CD4-positive, alpha-beta memory T cell (primary cell): ENCODE measurements at regions not wholly inside any gene's neighbourhood (a gene's known extent, or its start where the extent isn't known, plus 50 kb on each side); places are given as distances from the start of the nearest gene placed in this dataset.

ENCODE experiments used
- CTCF ChIA-PET: fragments of 350-600 bp; sonication (Branson Sonifier 250); formaldehyde crosslinking; loops from one replicate; lab custom pipeline; 2021; ENCODE audit warnings: inconsistent platforms; ENCODE audit not compliant: partially characterized antibody; lab: Charles Lee
- POLR2A ChIA-PET: fragments of 350-600 bp; sonication (Branson Sonifier 250); formaldehyde crosslinking; loops from one replicate; lab custom pipeline; 2021; ENCODE audit not compliant: partially characterized antibody; lab: Charles Lee
- DNase-seq, 5 donors: peaks; one replicate each; pipeline versions ENCODE4 v3.0.0 to v3.0.0-alpha.2; 2020 to 2022; ENCODE audit warnings: mixed read lengths in 1 of 5
- H3K27ac ChIP-seq: one replicate; pipeline ENCODE4 v1.7.0; 2013; ENCODE audit warnings: low read depth, low read length
- H3K27me3 ChIP-seq: 2 replicates; pipeline ENCODE4 v1.7.0; 2013; ENCODE audit warnings: mild to moderate bottlenecking, low read length, moderate library complexity; ENCODE audit not compliant: insufficient read depth
- H3K36me3 ChIP-seq: 2 replicates; pipeline ENCODE4 v1.7.0; 2013; ENCODE audit warnings: mild to moderate bottlenecking, low read length, moderate library complexity; ENCODE audit not compliant: insufficient read depth
- H3K4me1 ChIP-seq: 2 replicates; pipeline ENCODE4 v1.7.0; 2013; ENCODE audit warnings: mild to moderate bottlenecking, low read length, moderate library complexity; ENCODE audit not compliant: insufficient read depth
- H3K4me3 ChIP-seq, 2 donors: one replicate each; pipeline ENCODE4 v1.7.0; 2013; ENCODE audit warnings: low read length in 2 of 2, mild to moderate bottlenecking in 1 of 2
- H3K9me3 ChIP-seq, 2 donors: one replicate each; pipeline ENCODE4 v1.7.0; 2013; ENCODE audit warnings: low read length in 2 of 2, control low read depth in 1 of 2; ENCODE audit not compliant: control insufficient read depth in 1 of 2
- H3K27ac Mint-ChIP-seq, 7 donors: one replicate each; pipeline ENCODE4 v1.8.0; 2020 to 2021; ENCODE audit warnings: mixed read lengths in 7 of 7, mild to moderate bottlenecking in 6 of 7, inconsistent platforms in 3 of 7, moderate library complexity in 3 of 7
- H3K27me3 Mint-ChIP-seq, 2 donors: one replicate each; pipeline ENCODE4 v1.8.0; 2020 to 2021; ENCODE audit warnings: mixed read lengths in 2 of 2
- H3K36me3 Mint-ChIP-seq, 2 donors: one replicate each; pipeline ENCODE4 v1.8.0; 2020 to 2021; ENCODE audit warnings: mixed read lengths in 2 of 2, inconsistent platforms in 1 of 2, mild to moderate bottlenecking in 1 of 2
- H3K4me1 Mint-ChIP-seq, 4 donors: one replicate each; pipeline ENCODE4 v1.8.0; 2020 to 2021; ENCODE audit warnings: mixed read lengths in 4 of 4, mild to moderate bottlenecking in 1 of 4
- H3K4me3 Mint-ChIP-seq, 8 donors: one replicate each; pipeline ENCODE4 v1.8.0; 2020 to 2021; ENCODE audit warnings: mixed read lengths in 8 of 8, mild to moderate bottlenecking in 7 of 8, moderate library complexity in 6 of 8, inconsistent platforms in 3 of 8
- H3K9me3 Mint-ChIP-seq, 8 donors: one replicate each; pipeline ENCODE4 v1.8.0; 2020 to 2021; ENCODE audit warnings: mixed read lengths in 8 of 8, mild to moderate bottlenecking in 5 of 8, inconsistent platforms in 3 of 8, moderate library complexity in 1 of 8
- intact Hi-C: fragments of 100-400 bp; cut with micrococcal nuclease; formaldehyde crosslinking; loops from one replicate; pipeline ENCODE4 v1.15.1; 2023

- Mint-ChIP-seq H3K27ac (no peak overlapping the region), H3K4me3 (no peak overlapping the region), H3K36me3 (no peaks in the 10 kb centered on the region), H3K27me3 (peaks cover 1% of the 10 kb centered on the region in 2 donors), H3K4me1 (no peaks in the 10 kb centered on the region), H3K9me3 (no peaks in the 10 kb centered on the region)
- intact Hi-C loops: no loop called here
- POLR2A ChIA-PET: no interaction called here
- no peaks in the 10 kb centered on the region for H3K9me3 ChIP-seq
- no peak overlapping the region for H3K4me3 ChIP-seq
- no peaks in the 10 kb centered on the region for H3K36me3 ChIP-seq
- no peaks in the 10 kb centered on the region for H3K27me3 ChIP-seq
- CTCF ChIA-PET: no interaction called here
- DNase-seq: no peak
- H3K27ac ChIP-seq: no peak overlapping the region
- no peaks in the 10 kb centered on the region for H3K4me1 ChIP-seq
These were observed 233.4 kb upstream of the KIRREL3 start for GRCh38 chr11:127233998-127234397.

- no peaks in the 10 kb centered on the region for H3K4me1 Mint-ChIP-seq
- intact Hi-C loops: no loop called here
- peaks cover 1% of the 10 kb centered on the region in 2 donors for H3K27me3 Mint-ChIP-seq
- POLR2A ChIA-PET: no interaction called here
- Histone ChIP-seq H3K9me3 (no peaks in the 10 kb centered on the region), H3K27ac (no peak overlapping the region), H3K4me1 (no peaks in the 10 kb centered on the region), H3K36me3 (no peaks in the 10 kb centered on the region), H3K4me3 (no peak overlapping the region), H3K27me3 (no peaks in the 10 kb centered on the region)
- H3K36me3 Mint-ChIP-seq: no peaks in the 10 kb centered on the region
- no peak overlapping the region for H3K4me3 Mint-ChIP-seq
- no peak overlapping the region for H3K27ac Mint-ChIP-seq
- CTCF ChIA-PET: no interaction called here
- no peak for DNase-seq
- H3K9me3 Mint-ChIP-seq: no peaks in the 10 kb centered on the region
These were observed 229.8 kb upstream of the KIRREL3 start for GRCh38 chr11:127230392-127230791.

DNA sequence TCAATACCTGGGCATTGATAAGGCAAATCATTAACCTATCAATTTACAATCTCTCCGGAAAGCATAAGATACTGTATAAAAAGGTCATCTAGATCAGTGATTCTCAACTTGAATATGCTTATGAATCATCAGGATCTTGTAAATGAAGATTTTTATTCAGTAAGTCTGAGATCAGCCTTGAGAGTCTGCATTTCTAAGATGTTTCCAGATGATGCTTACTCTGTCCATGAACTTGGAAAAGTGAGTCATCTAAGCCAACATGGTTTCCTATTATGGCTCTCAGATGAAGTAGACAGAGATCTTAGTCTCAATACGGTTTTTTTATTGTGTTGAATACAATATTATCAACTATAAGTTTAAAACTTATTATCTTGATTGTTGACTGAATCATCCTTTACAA, 226.4 kb upstream of the KIRREL3 start:
- intact Hi-C loops: no loop called here
- no peaks in the 10 kb centered on the region for H3K36me3 Mint-ChIP-seq
- H3K4me1 Mint-ChIP-seq: no peaks in the 10 kb centered on the region
- H3K27me3 Mint-ChIP-seq: no peaks in the 10 kb centered on the region
- no peak overlapping the region for H3K4me3 Mint-ChIP-seq
- no peak overlapping the region for H3K27ac ChIP-seq
- ChIA-PET POLR2A (no interaction called here), CTCF (no interaction called here)
- no peaks in the 10 kb centered on the region for H3K36me3 ChIP-seq
- H3K4me1 ChIP-seq: no peaks in the 10 kb centered on the region
- peaks cover 0 to 2% (median 0%) of the 10 kb centered on the region in 8 donors for H3K9me3 Mint-ChIP-seq
- no peaks in the 10 kb centered on the region for H3K27me3 ChIP-seq
- H3K27ac Mint-ChIP-seq: no peak overlapping the region
- no peaks in the 10 kb centered on the region for H3K9me3 ChIP-seq
- DNase-seq: no peak
- no peak overlapping the region for H3K4me3 ChIP-seq

GRCh38 chr11:127226380-127226779, 225.8 kb upstream of the KIRREL3 start:
- POLR2A ChIA-PET: no interaction called here

GRCh38 chr11:127225619-127226018, 225.0 kb upstream of the KIRREL3 start:
- Histone ChIP-seq H3K27ac (no peak overlapping the region), H3K9me3 (no peaks in the 10 kb centered on the region), H3K4me1 (no peaks in the 10 kb centered on the region), H3K36me3 (no peaks in the 10 kb centered on the region), H3K4me3 (no peak overlapping the region), H3K27me3 (no peaks in the 10 kb centered on the region)
- no peaks in the 10 kb centered on the region for H3K4me1 Mint-ChIP-seq
- no peaks in the 10 kb centered on the region for H3K36me3 Mint-ChIP-seq
- peaks cover 0 to 3% (median 0%) of the 10 kb centered on the region in 8 donors for H3K9me3 Mint-ChIP-seq
- no peak overlapping the region for H3K27ac Mint-ChIP-seq
- intact Hi-C loops: no loop called here
- H3K27me3 Mint-ChIP-seq: no peaks in the 10 kb centered on the region
- ChIA-PET POLR2A (no interaction called here), CTCF (no interaction called here)
- no peak for DNase-seq
- H3K4me3 Mint-ChIP-seq: no peak overlapping the region

More at GRCh38 chr11:127226380-127226779, 225.8 kb upstream of the KIRREL3 start:
- intact Hi-C loops: no loop called here
- H3K9me3 Mint-ChIP-seq: peaks cover 0 to 2% (median 0%) of the 10 kb centered on the region in 8 donors
- CTCF ChIA-PET: no interaction called here
- H3K4me1 Mint-ChIP-seq: no peaks in the 10 kb centered on the region
- DNase-seq: no peak
- no peak overlapping the region for H3K4me3 Mint-ChIP-seq
- Histone ChIP-seq H3K36me3 (no peaks in the 10 kb centered on the region), H3K9me3 (no peaks in the 10 kb centered on the region), H3K4me3 (no peak overlapping the region), H3K27ac (no peak overlapping the region), H3K27me3 (no peaks in the 10 kb centered on the region), H3K4me1 (no peaks in the 10 kb centered on the region)
- no peaks in the 10 kb centered on the region for H3K36me3 Mint-ChIP-seq
- H3K27ac Mint-ChIP-seq: no peak overlapping the region
- no peaks in the 10 kb centered on the region for H3K27me3 Mint-ChIP-seq

- intact Hi-C loops: no loop called here
- H3K9me3 ChIP-seq: no peaks in the 10 kb centered on the region
- Mint-ChIP-seq H3K27ac (no peak overlapping the region), H3K27me3 (no peaks in the 10 kb centered on the region), H3K4me3 (no peak overlapping the region), H3K9me3 (peaks cover 0 to 3% (median 0%) of the 10 kb centered on the region in 8 donors), H3K36me3 (no peaks in the 10 kb centered on the region), H3K4me1 (no peaks in the 10 kb centered on the region)
- no peaks in the 10 kb centered on the region for H3K36me3 ChIP-seq
- no peak for DNase-seq
- ChIA-PET POLR2A (no interaction called here), CTCF (no interaction called here)
- H3K4me1 ChIP-seq: no peaks in the 10 kb centered on the region
- H3K27ac ChIP-seq: no peak overlapping the region
- H3K27me3 ChIP-seq: no peaks in the 10 kb centered on the region
- H3K4me3 ChIP-seq: no peak overlapping the region
These were observed 223.7 kb upstream of the KIRREL3 start for GRCh38 chr11:127224276-127224675.

DNA sequence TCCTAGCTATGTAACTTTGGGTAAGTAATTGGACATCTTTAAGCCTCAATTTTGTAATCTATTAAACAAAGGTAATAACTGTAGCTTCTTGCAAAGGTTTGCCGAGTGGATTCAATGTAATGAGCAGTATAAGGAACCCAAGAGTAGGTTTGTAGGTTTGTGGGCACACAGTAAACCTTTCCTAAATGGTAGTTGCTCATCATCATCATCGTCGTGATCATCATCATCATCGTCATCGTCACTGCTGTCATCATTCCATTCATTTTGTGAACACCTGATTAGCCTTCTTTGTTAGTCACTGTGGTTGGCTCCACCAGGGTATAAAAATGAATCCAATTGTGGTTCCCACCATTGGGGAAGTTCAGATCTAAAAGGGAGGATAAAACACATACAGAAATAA, 223.1 kb upstream of the KIRREL3 start:
- H3K27me3 ChIP-seq: no peaks in the 10 kb centered on the region
- Mint-ChIP-seq H3K4me3 (no peak overlapping the region), H3K27me3 (no peaks in the 10 kb centered on the region), H3K4me1 (no peaks in the 10 kb centered on the region), H3K36me3 (no peaks in the 10 kb centered on the region), H3K27ac (no peak overlapping the region), H3K9me3 (peaks cover 0 to 3% (median 0%) of the 10 kb centered on the region in 8 donors)
- H3K9me3 ChIP-seq: no peaks in the 10 kb centered on the region
- no peak overlapping the region for H3K27ac ChIP-seq
- no peak overlapping the region for H3K4me3 ChIP-seq
- intact Hi-C loops: no loop called here
- H3K36me3 ChIP-seq: no peaks in the 10 kb centered on the region
- CTCF ChIA-PET: no interaction called here
- no peaks in the 10 kb centered on the region for H3K4me1 ChIP-seq
- no peak for DNase-seq
- POLR2A ChIA-PET: no interaction called here

DNA sequence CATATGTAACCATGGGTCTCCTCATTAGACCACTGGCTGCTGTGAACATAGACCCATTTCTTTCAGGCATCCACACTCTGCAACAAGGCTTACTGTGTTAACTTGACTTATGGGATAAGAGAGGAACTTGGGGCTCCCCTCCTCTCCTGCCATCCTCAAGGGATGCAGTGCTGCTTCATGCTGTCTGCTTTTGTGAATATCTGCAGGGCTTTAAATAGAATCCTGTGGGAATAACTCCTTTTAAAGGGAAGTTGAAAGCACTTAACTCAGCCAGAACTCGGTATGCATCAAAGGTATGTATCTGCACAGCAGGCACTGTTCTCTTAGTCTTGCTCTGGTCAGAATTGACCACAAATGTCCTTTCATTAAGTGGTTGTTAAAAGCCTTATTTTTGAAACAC, 222.5 kb upstream of the KIRREL3 start:
- CTCF ChIA-PET: no interaction called here
- Histone ChIP-seq H3K4me3 (no peak overlapping the region), H3K4me1 (no peaks in the 10 kb centered on the region), H3K9me3 (no peaks in the 10 kb centered on the region), H3K27ac (no peak overlapping the region), H3K36me3 (no peaks in the 10 kb centered on the region), H3K27me3 (no peaks in the 10 kb centered on the region)
- POLR2A ChIA-PET: no interaction called here
- intact Hi-C loops: no loop called here
- Mint-ChIP-seq H3K36me3 (no peaks in the 10 kb centered on the region), H3K27me3 (no peaks in the 10 kb centered on the region), H3K4me1 (no peaks in the 10 kb centered on the region), H3K27ac (no peak overlapping the region), H3K9me3 (peaks cover 0 to 3% (median 0%) of the 10 kb centered on the region in 8 donors), H3K4me3 (no peak overlapping the region)
- DNase-seq: no peak
